ENCODE measurements at regions not wholly inside any gene's neighbourhood (a gene's known extent, or its start where the extent isn't known, plus 50 kb on each side); places are given as distances from the start of the nearest gene placed in this dataset.
"Not testable (repeated sequence)": the region's sequence is repeated elsewhere in the genome, so short reads cannot be mapped to it uniquely, and the experiment has no call there.

DNA sequence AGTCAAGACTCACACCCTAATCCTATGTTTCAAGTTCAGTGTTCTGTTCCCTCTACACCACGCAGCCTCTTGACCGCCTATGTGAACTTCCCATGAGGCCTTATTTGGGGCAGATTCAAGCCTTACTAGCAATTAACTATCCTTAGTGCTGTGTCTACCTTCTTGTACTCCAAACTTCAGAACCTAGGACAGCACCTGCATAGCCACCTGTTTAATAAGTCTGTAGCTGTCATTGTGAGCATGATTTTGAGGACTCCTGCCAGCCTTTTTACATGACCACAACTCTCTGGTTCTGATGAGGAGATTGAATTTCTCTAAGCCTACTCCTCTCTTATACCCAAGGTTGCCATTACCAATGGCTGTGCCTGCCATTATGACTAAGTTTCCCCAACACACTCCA, 50.8 kb upstream of the PCSK1 start:
- Histone ChIP-seq H3K4me3 (ENCODE audit: insufficient read length, low read depth) (no peak overlapping the region), H3K4me1 (ENCODE audit: insufficient read depth, insufficient read length) (no peaks in the 10 kb centered on the region), H3K27me3 (ENCODE audit: insufficient read depth, insufficient read length) (no peaks in the 10 kb centered on the region), H3K36me3 (ENCODE audit: insufficient read depth, insufficient read length, low read length) (no peaks in the 10 kb centered on the region), H3K9ac (ENCODE audit: insufficient read length, low read depth) (no peak overlapping the region), H3K9me3 (ENCODE audit: insufficient read depth, low read length) (no peaks in the 10 kb centered on the region)
- DNase-seq (ENCODE audit: low read depth, low spot score) = peak; percentile 5
- TF ChIP-seq YY1 (IDR thresholded peaks at IDR 0.05; ENCODE audit: insufficient read depth, insufficient read length) (no peak), SUZ12 (IDR thresholded peaks at IDR 0.05; ENCODE audit: extremely low read depth, insufficient read depth, insufficient read length) (no peak), ZNF274 (IDR thresholded peaks at IDR 0.05; ENCODE audit: low read depth, low read length) (no peak)

DNA sequence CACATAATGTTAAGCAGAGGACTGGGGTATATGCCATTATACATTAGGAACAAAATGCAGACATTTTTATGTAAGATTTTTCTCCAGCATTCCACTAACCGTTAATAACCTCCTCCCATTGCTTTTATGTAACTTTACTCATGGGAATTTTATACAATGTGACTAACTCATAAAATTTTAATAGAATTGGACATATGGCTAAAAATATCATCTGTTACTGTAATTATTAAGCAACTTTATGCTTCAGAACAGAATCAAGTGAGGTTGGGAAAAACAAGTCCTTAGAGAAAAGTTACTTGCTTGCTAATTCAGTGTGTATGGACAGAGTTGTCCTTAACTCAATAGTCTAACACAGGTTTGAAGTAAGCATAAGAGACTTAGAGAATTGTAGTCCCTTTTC, 54.8 kb upstream of the PCSK1 start:
- no peak overlapping the region for H3K9ac ChIP-seq (ENCODE audit: insufficient read length, low read depth)
- H3K36me3 ChIP-seq (ENCODE audit: insufficient read depth, insufficient read length, low read length) = no peaks in the 10 kb centered on the region
- DNase-seq (ENCODE audit: low read depth, low spot score) = no peak
- no peaks in the 10 kb centered on the region for H3K4me1 ChIP-seq (ENCODE audit: insufficient read depth, insufficient read length)
- no peaks in the 10 kb centered on the region for H3K27me3 ChIP-seq (ENCODE audit: insufficient read depth, insufficient read length)
- TF ChIP-seq ZNF274 (IDR thresholded peaks at IDR 0.05; ENCODE audit: low read depth, low read length) (no peak), YY1 (IDR thresholded peaks at IDR 0.05; ENCODE audit: insufficient read depth, insufficient read length) (no peak), SUZ12 (IDR thresholded peaks at IDR 0.05; ENCODE audit: extremely low read depth, insufficient read depth, insufficient read length) (no peak)
- no peaks in the 10 kb centered on the region for H3K9me3 ChIP-seq (ENCODE audit: insufficient read depth, low read length)
- H3K4me3 ChIP-seq (ENCODE audit: insufficient read length, low read depth) = no peak overlapping the region

DNA sequence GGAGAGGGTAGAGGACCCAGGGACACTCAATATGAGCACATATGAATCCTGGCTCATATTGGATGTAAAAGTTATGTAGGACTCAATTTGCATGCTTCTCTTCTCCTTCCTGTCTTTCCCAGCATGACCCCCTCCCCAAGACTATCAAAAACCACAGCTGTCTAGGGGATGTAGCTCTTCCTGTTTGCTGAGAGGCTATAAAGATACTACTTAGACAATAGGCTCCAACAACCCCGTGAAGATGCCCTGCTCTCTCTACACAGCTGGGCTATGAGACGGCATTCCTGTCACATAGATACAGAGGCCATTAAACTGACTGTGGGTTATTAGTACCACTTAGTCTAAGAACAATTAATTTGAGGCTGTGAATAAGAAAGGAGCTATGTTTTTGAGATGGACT, 56.5 kb upstream of the PCSK1 start:
- Histone ChIP-seq H3K4me1 (ENCODE audit: insufficient read depth, insufficient read length) (no peaks in the 10 kb centered on the region), H3K4me3 (ENCODE audit: insufficient read length, low read depth) (no peak overlapping the region), H3K27me3 (ENCODE audit: insufficient read depth, insufficient read length) (no peaks in the 10 kb centered on the region), H3K9me3 (ENCODE audit: insufficient read depth, low read length) (no peaks in the 10 kb centered on the region), H3K36me3 (ENCODE audit: insufficient read depth, insufficient read length, low read length) (no peaks in the 10 kb centered on the region), H3K9ac (ENCODE audit: insufficient read length, low read depth) (no peak overlapping the region)
- TF ChIP-seq ZNF274 (IDR thresholded peaks at IDR 0.05; ENCODE audit: low read depth, low read length) (no peak), SUZ12 (IDR thresholded peaks at IDR 0.05; ENCODE audit: extremely low read depth, insufficient read depth, insufficient read length) (no peak), YY1 (IDR thresholded peaks at IDR 0.05; ENCODE audit: insufficient read depth, insufficient read length) (no peak)
- DNase-seq (ENCODE audit: low read depth, low spot score) = no peak

DNA sequence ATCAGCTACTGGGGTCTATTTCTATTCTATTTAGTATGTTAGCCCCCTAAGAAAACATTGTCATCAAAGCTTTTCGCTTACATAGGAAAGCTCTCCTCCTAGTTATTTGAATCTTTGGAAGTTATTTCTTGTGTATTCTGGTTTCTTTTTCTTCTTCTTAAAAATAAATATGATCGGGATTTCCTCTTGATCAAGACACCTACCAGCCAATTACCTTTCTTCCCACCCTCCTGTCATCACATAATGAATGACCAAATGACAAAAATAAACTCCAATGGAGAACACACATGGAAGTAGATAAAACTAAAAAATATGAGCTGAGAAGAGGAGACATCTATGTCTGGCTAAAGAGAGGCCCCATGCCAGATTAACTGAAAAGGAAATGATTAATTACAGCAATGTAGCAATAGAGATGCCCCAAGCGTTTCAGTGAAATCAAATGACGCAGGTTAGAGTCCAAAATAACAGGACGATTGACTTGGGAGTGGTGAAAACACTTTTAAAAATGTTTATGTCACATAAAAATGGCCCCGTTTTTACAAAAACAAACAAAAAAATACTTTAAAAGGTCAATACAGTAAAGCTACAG, 59.5 kb upstream of the PCSK1 start:
- Histone ChIP-seq H3K4me3 (ENCODE audit: insufficient read length, low read depth) (no peak overlapping the region), H3K36me3 (ENCODE audit: insufficient read depth, insufficient read length, low read length) (no peaks in the 10 kb centered on the region), H3K9ac (ENCODE audit: insufficient read length, low read depth) (no peak overlapping the region), H3K4me1 (ENCODE audit: insufficient read depth, insufficient read length) (no peaks in the 10 kb centered on the region), H3K9me3 (ENCODE audit: insufficient read depth, low read length) (no peaks in the 10 kb centered on the region), H3K27me3 (ENCODE audit: insufficient read depth, insufficient read length) (no peaks in the 10 kb centered on the region)
- no peak for DNase-seq (ENCODE audit: low read depth, low spot score)
- TF ChIP-seq ZNF274 (IDR thresholded peaks at IDR 0.05; ENCODE audit: low read depth, low read length) (no peak), YY1 (IDR thresholded peaks at IDR 0.05; ENCODE audit: insufficient read depth, insufficient read length) (no peak), SUZ12 (IDR thresholded peaks at IDR 0.05; ENCODE audit: extremely low read depth, insufficient read depth, insufficient read length) (no peak)

DNA sequence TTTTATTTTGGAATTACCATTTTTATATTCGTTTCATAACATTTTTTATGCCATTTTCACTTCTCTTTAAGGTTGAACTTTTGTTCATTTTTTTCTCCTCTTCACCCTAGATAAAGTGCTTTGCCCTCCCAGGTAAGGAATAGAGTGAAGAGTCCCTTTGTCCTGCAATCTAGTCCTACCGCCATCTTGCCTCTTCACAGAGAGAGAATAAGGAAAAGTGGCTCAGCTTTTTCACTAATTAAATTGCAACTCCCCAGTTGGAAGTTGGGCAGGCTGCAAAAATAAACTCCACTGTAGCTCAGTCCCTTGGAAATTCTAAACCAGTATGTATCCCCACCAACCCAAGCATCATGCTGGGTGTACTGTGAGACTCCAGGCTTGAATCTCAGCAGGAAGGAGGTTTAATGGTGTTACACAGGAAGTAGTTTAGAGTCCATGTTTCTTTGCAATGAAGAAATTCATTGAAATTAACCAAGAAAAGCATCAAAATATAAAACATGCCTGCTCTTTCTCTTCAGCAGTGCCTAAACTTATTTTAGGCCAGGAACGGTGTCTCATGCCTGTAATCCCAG, 60.3 kb upstream of the PCSK1 start:
- Histone ChIP-seq H3K36me3 (ENCODE audit: insufficient read depth, insufficient read length, low read length) (no peaks in the 10 kb centered on the region), H3K9ac (ENCODE audit: insufficient read length, low read depth) (no peak overlapping the region), H3K4me1 (ENCODE audit: insufficient read depth, insufficient read length) (no peaks in the 10 kb centered on the region), H3K27me3 (ENCODE audit: insufficient read depth, insufficient read length) (no peaks in the 10 kb centered on the region), H3K9me3 (ENCODE audit: insufficient read depth, low read length) (no peaks in the 10 kb centered on the region), H3K4me3 (ENCODE audit: insufficient read length, low read depth) (no peak overlapping the region)
- no peak for DNase-seq (ENCODE audit: low read depth, low spot score)
- no peak for TF ChIP-seq ZNF274 (IDR thresholded peaks at IDR 0.05; ENCODE audit: low read depth, low read length)
- no peak for TF ChIP-seq YY1 (IDR thresholded peaks at IDR 0.05; ENCODE audit: insufficient read depth, insufficient read length)
- TF ChIP-seq SUZ12 (IDR thresholded peaks at IDR 0.05; ENCODE audit: extremely low read depth, insufficient read depth, insufficient read length) = no peak

GRCh38 chr5:96495412-96495811, 62.4 kb upstream of the PCSK1 start:
- H3K9me3 ChIP-seq (ENCODE audit: insufficient read depth, low read length); H3K9ac ChIP-seq (ENCODE audit: insufficient read length, low read depth); H3K4me1 ChIP-seq (ENCODE audit: insufficient read depth, insufficient read length); H3K27me3 ChIP-seq (ENCODE audit: insufficient read depth, insufficient read length); H3K4me3 ChIP-seq (ENCODE audit: insufficient read length, low read depth); H3K36me3 ChIP-seq (ENCODE audit: insufficient read depth, insufficient read length, low read length); DNase-seq (ENCODE audit: low read depth, low spot score): not testable (repeated sequence)

DNA sequence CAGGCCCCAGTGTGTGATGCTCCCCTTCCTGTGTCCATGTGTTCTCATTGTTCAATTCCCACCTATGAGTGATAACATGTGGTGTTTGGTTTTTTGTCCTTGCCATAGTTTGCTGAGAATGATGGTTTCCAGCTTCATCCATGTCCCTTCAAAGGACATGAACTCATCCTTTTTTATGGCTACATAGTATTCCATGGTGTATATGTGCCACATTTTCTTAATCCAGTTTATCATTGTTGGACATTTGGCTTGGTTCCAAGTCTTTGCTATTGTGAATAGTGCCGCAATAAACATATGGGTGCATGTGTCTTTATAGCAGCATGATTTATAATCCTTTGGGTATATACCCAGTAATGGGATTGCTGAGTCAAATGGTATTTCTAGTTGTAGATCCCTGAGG, 64.0 kb upstream of the PCSK1 start:
- H3K4me1 ChIP-seq (ENCODE audit: insufficient read depth, insufficient read length); H3K9me3 ChIP-seq (ENCODE audit: insufficient read depth, low read length); H3K27me3 ChIP-seq (ENCODE audit: insufficient read depth, insufficient read length); H3K4me3 ChIP-seq (ENCODE audit: insufficient read length, low read depth); H3K36me3 ChIP-seq (ENCODE audit: insufficient read depth, insufficient read length, low read length); DNase-seq (ENCODE audit: low read depth, low spot score); H3K9ac ChIP-seq (ENCODE audit: insufficient read length, low read depth): not testable (repeated sequence)
